Forelimb muscle (tissue), 1 donor: ENCODE measurements at regions not wholly inside any gene's neighbourhood (a gene's known extent, or its start where the extent isn't known, plus 50 kb on each side); places are given as distances from the start of the nearest gene placed in this dataset.
"Not testable (repeated sequence)": the region's sequence is repeated elsewhere in the genome, so short reads cannot be mapped to it uniquely, and the experiment has no call there.

Experiments
- DNase-seq: peaks from one replicate; pipeline ENCODE4 v3.0.0-alpha.2; 2013; ENCODE audit warnings: low read depth

DNA sequence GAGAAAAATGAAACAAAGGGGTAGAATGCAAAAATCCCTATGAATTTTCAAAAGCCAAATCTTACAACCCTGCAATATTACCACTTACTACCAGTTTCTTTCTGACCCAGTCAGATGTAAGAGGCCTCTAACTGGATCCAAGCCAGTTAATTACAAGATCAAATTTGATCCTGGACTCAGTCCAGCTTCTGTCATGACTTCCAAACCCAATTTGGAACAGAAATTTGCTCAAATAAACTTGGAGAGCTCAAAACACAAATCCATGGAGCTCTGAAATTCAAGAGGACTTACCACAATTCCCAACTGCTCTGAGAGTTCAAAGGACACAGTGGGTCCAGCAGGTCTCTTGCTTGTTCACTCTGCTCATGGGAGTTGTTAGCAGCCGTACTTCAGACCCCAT lies 1271.7 kb upstream of the SLC39A10 start:
- DNase-seq = no peak

GRCh38 chr2:194383401-194383800 lies 1273.6 kb upstream of the SLC39A10 start:
- no peak for DNase-seq

DNA sequence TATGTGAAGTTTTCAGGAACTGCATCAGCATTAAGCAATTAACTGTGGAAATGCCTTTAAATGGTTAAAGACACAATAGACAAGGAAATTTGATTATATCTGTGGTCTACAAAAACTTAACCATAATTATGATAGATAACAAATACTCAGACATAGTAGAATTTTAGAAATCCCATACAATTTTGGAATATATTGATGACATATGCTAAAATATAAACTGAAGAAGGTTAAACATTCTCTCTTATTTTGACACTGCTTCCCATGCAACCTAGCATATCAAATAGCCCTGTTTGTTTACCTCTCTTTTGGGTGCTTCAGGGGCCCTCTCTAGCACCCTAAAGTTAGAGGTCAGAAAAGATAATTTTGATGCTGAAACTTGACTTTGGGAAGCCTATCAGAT lies 1274.8 kb upstream of the SLC39A10 start:
- DNase-seq = no peak

DNA sequence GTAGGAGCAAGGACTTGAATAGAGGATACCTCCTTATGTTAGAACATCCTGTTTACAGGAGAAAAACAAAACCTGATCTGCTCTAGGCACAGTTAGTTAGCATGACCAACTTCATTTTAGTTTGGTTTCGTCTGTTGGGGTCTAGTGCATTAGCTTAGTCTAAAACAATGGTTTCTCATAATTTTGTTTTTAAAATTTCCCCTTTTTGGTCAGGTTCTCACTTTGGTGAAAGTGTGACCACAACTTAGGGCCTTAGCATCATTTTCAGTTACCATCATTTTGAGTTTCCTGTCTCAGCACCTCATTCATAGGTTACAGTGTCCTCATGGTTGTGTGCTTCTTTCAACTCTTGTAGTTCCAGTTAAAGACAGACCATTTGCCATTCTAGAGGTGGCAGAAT lies 1277.0 kb upstream of the SLC39A10 start:
- DNase-seq = no peak

GRCh38 chr2:194367390-194367789 lies 1289.6 kb upstream of the SLC39A10 start:
- not testable (repeated sequence) for DNase-seq

DNA sequence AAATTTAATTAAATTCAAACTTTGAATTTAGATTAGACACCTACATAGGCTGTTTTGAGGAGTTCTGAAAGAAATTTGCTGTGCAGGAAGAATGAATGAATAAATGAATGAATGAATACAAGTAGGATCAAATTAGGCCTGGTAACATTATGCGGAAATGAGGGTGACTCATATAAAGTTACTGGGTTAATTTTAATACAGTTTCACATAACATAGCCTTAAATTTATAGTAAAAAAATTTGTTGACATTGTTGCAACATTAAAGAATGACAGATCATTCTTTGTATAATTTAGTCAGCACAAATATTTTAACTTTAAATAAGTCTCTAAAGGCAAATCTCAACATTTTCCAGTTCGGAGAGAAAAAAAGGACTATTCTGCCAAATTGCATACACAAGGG lies 1293.1 kb upstream of the SLC39A10 start:
- DNase-seq = no peak

DNA sequence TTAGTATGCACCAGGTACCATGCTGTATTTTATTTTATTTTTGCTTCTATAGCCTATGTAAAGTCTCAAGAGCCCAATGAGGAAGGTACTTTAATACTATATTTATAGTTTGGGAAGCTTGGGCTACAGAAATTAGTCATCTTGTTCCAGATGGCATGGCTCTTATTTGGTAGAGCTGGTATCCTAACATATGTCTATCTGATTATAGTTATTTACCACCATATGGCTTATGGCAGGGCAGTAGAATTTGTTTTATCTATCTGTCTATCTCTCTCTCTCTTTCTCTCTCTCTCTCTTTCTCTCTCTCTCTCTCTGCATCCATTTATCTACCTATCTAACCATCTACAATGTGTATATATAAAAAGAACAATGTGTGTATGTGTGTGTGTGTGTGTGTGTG lies 1293.7 kb upstream of the SLC39A10 start:
- no peak for DNase-seq

DNA sequence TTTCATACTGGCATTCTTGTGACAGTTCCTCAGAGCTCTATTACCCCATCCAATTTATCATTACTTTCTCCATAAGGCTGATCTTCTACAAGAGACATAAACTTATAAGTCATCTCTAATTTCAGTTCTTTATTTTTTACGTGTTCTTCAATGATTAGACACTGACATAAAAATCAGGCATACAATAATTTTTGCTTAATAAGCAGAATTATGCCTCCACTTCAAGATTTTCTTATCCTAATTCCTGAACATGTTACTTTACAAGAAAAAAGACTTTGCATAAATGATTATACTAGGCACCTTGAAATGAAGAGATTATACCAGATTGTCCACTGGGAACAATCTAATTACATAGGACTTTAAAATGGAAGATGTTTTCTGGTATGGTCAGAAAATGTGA lies 1304.5 kb upstream of the SLC39A10 start:
- no peak for DNase-seq

GRCh38 chr2:194346193-194346592 lies 1310.8 kb upstream of the SLC39A10 start:
- no peak for DNase-seq

GRCh38 chr2:194345347-194345746 lies 1311.7 kb upstream of the SLC39A10 start:
- no peak for DNase-seq

- DNase-seq = no peak
Measured at GRCh38 chr2:194343167-194343566, 1313.9 kb upstream of the SLC39A10 start.

DNA sequence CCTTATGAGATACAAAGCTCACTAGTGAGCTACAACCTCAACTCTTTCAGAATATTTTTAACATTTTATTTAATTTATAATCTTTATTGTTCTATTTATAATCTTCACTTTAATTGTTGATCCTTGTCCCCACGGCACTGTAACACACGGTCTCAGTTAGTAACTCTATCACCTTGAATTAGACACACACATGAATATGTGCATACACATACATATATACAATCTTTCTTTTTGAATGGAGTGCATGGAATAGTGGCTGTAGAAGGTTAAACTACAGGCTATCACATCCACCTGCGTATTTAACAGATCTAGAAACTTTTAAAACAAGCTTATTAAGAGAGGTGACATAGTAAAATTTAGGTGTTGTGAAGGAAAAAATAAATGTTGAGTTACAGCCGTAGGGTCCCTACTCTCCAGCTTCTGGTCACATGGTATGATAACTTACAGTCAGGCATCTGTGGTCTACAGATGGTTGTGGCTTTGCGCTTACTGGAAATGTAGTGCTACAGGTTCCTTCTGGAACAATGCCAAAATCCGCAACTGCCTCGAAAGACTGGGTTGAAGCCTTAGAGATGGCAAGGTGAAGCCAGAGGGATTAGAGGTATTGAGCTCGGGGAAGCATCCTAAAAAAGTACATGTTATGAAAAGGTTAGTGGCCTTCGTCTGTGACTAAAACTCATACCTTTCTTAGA lies 1324.1 kb upstream of the SLC39A10 start:
- no peak for DNase-seq

GRCh38 chr2:194328456-194328855 lies 1328.6 kb upstream of the SLC39A10 start:
- no peak for DNase-seq

DNA sequence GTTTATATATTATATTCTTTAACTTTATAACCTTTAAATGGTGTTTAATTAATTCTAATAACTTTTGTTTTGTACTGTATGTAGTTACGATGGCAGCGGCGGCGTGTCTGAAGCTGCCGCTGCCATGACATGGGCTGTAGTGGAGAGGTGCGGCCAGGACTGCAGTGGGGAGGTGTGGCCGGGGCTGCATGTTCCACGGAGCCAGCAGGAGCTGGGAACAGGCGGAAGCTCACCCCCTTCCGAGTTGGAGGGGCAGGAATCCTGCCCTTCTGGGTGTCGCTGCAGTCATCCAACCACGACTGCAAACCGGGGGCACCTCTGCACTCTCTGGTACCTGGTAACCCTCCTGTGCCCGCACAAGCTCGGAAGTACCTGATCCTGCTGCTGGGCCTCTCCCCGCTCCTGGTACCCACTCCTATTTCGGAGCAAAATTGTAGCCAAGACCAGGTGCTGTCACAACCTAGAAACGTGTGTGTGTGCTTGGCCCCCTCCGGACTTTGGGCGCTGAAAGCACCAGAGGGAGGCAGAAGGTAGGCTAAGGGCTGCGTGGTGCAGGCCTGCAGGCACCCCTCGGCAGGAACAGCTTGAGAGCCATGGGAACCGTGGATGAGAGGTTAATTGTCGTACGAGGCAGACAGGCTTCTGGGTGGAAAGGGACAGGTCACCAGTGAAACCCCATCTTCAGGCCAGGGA lies 1329.7 kb upstream of the SLC39A10 start:
- DNase-seq = no peak

DNA sequence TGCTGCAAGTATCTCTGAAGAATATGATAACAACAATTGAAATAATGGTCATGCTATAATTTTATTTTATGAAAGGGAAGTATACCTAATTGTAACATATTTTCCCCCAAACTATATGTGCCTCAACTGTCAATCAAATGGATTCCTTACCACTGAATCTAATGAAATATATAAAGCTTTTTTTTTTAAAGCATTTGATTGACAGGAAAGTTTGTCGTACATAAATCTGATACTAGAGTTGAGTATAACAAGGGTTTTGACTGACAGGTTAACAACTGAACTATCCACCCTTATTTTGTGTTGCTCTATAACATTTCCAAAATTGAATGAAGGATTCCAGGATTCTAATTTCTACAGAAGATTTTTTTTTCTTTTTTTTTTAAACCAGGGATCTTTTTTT lies 1333.3 kb upstream of the SLC39A10 start:
- no peak for DNase-seq

DNA sequence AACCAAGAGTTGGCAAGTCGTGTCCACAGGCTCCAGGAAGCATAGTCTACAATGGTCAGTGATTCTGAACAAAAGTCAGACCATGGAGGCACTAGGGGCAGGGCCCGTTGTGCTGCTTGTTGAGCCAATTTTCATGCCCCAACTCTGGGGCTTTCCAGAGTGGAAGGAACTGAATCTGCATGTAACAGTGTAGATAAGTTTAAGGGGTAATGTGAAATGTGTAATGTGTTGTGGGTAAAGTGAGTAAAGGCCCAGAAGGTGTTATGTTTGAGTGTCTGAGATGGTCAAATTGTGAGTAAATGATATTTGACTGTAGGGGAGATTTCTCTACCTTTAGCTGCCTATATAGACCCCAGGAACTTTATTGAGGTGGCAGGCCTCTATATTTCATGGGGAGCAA lies 1336.5 kb upstream of the SLC39A10 start:
- DNase-seq = no peak

GRCh38 chr2:194319222-194319992 lies 1337.6 kb upstream of the SLC39A10 start:
- DNase-seq = no peak

DNA sequence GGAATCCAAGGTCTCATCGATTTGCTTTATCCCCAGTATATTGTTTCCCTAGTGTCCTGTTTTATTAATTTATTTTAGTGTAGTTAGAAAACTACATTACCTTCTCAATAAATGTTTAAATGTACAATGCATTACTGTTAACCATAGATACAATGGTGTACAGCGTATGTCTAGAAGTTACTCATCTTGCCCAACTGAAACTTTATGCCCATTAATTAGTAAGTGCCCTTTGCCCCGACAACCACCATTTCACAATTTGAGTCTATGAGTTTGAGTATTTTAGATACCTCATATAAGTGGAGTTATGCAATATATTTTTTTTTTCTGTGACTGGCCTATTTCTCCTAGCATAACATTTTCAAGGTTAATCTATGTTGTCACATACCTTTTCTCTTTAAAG lies 1343.0 kb upstream of the SLC39A10 start:
- no peak for DNase-seq

DNA sequence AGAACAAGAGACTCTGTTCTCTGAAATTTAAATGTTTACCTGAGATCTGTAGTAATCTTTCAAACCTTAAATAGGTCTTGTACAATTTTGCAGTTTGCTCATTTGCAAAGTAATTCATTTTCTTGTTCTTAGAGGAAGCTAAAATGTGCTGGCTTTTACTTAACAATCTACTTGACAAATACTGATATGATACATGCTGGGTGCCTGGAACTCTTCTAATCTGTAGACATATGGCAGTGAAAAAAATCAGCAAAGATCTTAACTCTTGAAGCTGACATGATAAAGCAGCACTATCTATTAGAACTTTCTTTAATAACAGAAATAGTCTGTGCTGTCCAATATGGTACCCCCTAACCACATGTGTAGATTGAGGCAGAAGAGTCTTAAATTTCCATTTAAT lies 1352.8 kb upstream of the SLC39A10 start:
- no peak for DNase-seq

DNA sequence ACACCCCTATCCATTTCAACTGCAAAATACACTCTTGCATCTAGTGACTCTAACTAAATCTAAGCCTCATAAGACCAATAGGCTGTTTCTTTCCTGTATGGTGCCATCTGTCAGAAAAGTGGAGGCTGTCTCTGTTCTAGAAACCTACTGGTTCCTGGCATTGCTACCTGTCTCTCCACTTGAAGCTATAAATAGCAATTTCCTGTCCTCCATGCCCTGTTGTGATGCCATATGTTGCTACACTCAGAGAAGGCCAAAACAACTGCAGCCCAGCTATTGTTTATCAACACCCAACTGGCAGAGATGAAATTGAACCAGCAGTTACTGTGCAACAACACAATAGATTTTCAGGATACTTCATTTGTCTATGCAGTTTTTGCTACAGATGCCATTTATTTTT lies 1355.1 kb upstream of the SLC39A10 start:
- DNase-seq = no peak

DNA sequence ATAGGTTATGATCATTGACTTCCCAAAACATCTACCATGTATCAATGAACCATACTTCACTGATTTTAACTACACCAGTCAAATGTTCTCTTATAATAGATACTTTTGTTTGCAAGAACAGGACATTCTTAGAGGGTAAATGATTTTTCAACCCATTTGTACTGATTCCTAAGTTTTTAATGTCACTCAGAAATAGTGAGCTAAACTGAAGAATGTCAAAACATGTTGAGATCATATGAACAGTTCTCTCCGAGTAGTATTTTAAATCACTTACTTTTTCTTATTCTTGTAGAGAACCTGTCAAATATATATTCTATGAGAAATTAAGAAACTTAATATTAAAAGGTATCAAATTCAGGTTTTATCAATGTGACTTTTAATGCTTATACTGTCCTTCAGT lies 1362.9 kb upstream of the SLC39A10 start:
- no peak for DNase-seq

DNA sequence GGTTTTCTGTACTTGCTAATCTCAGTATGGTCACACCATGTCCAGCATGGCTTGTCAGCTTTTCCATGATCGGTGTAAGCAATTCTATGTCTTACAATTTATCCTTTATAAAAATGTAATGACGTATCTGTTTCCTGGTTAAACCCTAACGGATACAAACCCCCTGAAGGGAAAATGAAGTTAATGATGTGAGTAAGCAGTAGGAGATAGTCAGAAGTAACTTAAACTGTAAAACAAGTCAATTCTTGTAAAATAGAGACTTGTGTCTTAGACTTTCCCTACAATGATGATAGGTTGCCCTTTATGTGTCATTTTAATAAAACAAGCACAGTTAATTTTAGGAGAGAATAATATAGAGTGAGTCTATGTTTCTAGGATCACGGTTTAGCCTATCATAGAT lies 1365.9 kb upstream of the SLC39A10 start:
- DNase-seq = no peak
